ENCODE measurements at regions not wholly inside any gene's neighbourhood (a gene's known extent, or its start where the extent isn't known, plus 50 kb on each side); places are given as distances from the start of the nearest gene placed in this dataset.

DNA sequence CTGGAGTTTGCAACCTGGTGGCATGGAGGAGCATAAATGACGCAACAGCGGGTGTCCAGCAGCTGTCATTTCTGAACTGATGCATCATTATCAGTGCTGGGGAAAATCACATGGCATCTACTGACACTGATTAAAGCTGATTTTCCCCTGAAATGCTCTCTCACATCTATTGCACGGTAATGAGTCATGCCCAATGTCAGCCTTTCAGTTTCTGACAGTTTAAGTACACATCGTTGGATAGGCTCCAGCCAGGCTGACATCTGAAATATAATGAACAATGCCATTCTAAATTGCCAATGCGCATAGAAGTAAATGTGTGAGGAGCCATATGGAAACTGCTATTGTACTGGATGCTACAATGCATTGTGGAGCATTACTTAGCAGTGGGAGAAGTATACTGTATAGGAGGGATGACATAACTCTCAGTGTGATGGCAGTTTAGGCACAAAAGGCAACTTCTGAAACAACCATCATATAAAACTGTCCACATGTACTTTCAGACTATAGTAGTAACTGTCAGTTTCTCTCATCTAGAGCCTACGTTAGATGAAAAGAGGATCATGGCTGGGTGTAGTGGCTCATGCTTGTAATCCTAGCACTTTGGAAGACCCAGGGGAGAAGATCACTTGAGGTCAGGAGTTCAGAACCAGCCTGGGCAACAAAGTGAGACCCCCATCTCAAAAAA is 389.3 kb upstream of the DMAC1 start:
- no peak for DNase-seq (ENCODE audit: low read depth, low spot score)

DNA sequence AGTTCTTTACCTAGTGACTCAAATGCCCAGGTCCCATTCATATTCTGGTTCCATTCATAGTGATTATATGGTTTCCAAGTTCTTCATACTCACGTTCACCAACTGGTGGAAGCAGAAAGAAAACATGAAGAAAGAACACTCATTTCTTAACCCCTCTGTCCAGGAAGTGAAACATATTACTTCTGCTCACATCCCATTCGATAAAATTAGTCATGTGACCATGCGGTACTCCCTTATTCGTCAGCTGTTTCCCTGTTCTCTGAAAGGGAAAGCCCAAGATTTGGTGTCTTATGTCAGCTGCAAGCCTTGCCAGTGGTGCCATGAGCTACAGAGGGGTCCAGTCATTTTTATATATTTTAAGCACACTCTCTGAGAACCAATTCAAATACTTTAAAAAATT is 387.0 kb upstream of the DMAC1 start:
- no peak for DNase-seq (ENCODE audit: low read depth, low spot score)

DNA sequence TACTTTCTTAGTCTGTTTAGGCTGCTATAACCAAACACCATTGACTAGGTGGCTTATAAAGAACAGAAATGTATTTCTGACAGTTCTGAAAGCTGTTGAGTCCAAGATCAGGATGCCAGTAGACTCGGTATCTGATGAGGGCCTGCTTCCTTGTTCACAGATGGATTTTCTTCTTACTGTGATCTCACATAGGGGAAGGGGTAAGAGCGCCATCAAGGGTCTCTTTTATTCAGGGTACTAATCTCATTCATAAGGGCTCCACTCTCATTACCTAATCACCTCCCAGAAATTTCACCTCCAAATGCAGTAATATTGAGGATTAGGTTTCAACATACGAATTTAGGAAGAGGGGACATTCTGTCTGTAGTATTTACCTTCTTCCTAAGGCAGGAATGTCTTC is 384.0 kb upstream of the DMAC1 start:
- DNase-seq (ENCODE audit: low read depth, low spot score) = no peak

DNA sequence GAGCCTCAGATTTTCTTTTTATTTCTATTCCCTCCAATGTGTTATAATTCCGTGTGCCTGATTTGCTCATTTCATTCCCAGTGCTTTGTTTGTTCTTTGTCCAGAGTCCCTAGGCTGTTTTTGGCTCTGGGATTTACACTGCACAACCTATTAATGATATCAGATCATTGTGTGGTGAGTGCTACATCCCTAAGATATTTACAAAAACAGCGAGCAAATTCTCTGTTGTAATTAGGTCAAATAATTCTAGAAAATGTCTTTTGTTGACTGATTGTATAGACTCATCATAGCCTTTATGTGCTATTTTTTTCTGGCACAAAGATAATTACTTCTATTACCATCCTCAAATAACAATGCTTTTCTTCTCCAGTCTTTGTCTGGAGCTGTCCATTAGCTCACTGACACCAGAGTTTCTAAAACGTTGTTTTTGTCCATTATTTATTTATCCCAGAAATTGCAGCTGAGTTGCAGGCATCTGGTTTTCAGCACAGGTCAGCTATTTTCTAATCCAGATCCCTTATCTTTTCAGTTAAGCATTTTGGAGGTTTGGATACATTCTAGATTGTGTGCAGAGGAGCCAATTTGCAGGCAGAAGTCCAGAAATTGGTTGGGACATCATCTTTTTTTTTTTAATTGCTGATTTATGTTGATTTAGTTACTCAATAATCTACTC is 379.9 kb upstream of the DMAC1 start:
- DNase-seq (ENCODE audit: low read depth, low spot score) = no peak

DNA sequence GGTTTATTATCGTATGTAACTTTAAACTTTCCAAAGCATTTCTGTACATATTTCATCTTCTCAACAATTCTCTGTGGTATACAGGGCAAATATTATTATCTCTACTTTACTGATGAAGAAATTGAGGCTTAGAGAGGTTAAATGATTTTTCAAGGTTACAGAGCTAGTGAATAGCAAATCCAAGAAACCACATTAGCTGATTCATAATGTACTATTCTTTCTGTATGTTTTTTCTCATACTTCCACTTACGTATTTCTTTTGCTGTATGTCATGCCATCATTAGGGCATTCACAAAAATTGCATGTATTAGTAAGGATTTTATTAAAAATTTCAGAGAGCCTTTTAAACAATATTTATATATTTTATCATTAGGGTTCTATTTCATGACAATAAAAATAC is 372.4 kb upstream of the DMAC1 start:
- no peak for DNase-seq (ENCODE audit: low read depth, low spot score)

DNA sequence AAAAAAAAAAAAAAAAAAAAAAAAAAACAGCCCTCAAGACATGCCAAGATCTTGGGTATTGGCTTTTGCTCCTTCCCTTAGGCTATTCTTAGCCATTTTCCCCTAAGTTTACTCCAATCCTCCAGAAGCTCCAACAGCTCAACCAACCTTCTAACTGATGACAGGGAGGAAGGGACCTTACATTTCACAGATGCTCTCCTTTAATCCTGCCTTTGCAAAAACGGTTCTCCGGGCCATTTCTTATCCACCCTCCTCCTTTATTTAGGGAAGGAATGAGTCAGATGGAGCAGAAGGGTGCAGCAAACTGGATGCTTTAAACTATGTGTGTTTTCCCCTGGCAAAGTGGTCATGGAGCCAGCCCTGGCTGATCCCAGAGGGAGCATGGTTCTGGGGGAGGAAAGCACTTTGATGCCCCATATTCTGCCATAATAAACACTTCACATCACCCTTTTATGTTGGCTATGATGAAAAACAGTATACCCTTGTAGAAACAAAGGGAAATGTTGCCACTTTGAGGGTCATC is 369.4 kb upstream of the DMAC1 start:
- DNase-seq (ENCODE audit: low read depth, low spot score) = peak; percentile 12

DNA sequence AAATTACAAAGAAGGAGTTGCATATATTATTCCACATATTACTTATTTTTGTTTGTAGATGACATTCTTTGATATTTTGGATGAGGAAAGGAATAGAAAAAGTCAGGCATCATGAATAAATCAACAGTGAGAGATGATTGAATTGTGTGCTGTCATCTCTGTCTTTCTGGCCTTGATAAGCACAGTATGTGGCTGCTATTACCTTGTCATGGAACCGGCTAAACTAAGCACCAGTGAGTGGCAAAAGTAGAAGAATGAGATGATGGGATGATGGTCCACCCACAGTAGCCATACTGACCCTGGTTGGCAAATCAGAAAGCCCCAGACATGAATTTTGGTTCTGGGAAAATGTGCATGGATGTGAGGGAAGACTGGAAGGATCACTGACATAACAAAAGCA is 361.2 kb upstream of the DMAC1 start:
- DNase-seq (ENCODE audit: low read depth, low spot score) = no peak

DNA sequence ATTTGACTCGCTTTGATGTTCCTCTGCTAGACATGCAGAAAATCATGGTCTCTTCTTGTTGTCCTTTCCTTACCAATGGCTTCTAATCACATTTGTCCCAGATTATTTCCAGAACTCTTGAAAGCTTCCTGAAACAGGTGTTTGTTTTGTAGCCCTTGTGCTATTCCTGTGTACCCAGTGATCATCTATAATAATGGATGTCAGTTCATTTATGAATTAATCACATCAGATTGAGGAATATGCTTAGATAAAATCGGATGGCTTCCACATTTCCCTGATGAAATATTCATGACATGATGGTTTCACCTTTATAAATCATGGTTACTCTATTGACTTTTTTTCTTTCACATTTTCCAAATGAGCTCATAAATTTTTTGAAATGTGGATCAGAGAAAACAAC is 359.0 kb upstream of the DMAC1 start:
- DNase-seq (ENCODE audit: low read depth, low spot score) = no peak

DNA sequence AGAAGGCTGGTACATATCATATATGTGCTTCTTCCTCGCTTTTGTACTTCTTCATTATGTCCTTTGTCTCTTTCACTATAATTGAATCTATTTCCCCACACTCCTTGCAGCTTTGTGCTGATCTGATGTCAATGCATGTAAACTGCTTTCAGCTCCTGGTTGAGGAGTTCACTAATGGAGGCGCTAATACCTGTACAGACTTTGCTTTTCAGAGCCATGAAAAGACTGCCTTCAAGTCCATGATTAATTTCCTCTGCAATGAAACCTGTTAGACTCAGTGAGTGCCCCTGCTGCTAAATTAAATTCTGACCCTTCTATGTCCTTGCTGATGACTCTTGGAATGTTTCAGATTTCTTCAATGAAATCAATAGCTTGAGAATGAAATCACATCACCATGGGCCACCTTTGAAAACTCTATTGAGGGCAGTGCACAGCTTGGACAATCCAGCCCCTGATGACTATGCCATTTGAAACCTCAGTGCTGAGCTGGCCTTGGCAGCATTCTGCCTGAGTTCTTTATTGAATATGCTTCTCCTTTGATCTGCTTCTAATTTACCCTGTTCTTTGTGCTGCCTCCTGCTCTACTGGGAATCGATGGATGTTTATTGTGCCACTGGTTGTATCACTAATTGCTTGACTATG is 358.2 kb upstream of the DMAC1 start:
- DNase-seq (ENCODE audit: low read depth, low spot score) = no peak

DNA sequence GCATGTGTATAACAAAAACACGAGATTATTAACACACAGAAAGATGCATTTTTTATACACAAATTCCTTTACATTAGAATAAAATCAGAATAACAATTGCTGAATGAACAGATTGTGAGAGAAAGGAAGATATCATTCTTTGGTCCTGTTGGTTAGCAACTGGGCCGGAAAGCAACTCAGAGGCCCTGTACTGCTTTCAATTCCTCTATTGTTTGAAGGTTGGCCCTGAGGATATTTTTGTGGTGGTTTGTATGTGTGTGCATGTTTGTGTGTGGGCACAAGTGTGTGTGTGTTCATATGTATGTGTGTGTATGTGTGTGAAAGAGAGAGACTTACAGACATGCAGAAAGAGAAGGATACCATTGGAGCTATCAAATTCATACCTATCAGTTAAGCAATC is 356.8 kb upstream of the DMAC1 start:
- no peak for DNase-seq (ENCODE audit: low read depth, low spot score)

DNA sequence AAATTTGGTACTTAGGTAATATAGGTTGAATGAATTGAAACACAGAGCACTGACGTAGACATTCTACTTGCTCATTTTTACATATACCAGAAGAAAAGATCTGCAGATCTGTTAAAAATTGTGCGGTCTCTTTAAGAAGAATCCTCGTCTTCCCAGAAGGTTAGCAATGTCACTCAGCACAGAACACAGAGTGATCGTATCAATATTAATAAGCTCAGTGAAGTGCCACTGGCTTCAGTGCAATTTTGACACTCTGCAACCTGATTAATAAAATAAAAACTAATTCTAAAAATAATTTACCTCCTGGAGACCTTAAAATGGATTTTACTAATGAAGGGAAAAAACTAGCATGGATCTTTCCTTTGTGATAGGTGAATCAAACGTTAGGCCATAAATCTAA is 356.1 kb upstream of the DMAC1 start:
- DNase-seq (ENCODE audit: low read depth, low spot score) = no peak

DNA sequence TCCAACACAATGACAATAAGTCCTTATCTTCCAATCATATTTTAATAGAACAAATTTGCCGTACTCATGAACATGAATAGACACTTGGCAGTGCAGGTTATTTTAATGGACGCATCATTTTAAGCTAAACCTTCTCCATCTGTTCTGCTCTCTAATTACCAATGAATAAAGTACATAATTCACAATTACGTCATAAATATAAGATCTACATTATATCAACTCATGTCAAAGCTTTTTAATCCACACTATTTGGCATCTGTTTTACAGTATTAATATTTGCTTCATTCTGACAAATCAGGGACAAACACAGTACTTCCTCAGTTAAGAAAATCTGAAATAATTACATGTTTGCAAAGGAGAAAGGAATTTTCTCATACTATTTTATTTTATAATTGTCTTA is 344.1 kb upstream of the DMAC1 start:
- DNase-seq (ENCODE audit: low read depth, low spot score) = no peak

DNA sequence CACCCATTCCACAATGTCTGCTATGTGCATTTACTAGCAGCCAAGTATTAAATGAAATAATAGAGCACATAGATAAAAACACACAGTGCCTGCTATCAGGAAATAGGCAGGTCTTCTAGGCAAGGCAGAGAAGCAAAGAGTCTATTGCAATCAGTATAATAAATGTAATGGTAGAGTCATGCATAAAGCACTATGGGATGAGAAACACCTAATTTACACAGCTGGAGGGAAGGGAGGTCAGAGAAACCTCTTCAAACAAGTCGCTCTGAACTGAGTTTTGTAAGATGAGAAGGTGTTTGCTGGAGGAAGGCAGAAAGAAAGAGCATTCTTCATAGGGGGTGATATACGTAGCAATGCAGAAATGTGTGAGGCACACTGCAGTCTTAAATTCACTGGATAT is 341.0 kb upstream of the DMAC1 start:
- DNase-seq (ENCODE audit: low read depth, low spot score) = no peak

DNA sequence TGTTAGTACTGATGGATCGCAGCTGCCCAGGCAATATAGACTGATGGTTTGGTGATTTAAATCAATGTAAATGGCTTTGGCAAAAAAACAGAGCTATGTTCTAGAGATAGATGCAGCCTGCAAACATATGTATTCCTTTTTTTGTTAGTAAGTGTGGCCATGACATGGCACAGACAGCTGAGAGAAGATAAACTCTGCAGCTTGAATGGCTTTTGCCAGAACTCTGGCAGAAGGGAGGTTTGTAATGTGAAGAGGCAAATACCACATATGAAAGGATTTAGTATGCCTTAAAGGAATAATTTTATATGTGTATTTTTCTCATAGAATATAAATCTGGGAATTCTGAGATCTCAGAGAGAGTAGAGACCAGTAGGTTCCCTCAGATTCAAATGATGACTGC is 340.2 kb upstream of the DMAC1 start:
- DNase-seq (ENCODE audit: low read depth, low spot score) = no peak

DNA sequence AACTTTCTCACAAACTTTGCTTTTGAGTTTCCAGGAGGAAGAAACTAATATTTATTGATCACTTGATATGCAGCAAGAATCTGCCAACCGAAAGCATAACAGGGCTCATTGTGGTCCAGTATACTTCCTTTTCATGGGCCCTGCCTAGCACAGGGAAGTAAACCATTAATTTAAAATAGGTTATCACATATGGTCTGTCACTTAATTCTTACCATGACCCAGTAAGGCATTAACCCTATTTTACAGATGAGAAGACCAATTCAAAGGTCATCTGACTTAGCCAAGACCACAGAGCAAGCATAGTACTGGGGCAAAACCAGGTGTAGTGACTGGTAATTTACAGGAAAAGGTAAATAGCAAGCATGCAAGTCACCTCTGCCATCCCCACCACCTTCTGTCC is 336.9 kb upstream of the DMAC1 start:
- no peak for DNase-seq (ENCODE audit: low read depth, low spot score)

DNA sequence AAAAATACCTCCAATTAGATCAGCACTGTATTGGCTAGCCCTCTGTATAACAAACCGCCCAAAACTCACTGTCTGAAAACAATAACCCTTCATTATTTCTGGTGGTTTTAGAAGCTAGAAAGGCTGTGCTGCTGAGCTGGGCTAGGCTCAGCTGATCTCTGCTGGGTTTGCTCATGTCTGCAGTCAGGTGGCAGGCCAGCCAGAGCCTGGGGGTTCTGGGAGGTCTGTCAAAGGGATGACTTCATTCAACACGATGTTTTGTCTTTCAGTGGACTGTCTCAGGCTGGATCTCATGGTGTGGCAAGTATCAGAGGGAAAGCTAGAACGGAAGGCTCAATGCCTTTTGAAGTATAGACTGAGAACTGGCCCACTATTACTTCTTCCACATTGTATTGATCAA is 335.1 kb upstream of the DMAC1 start:
- no peak for DNase-seq (ENCODE audit: low read depth, low spot score)

DNA sequence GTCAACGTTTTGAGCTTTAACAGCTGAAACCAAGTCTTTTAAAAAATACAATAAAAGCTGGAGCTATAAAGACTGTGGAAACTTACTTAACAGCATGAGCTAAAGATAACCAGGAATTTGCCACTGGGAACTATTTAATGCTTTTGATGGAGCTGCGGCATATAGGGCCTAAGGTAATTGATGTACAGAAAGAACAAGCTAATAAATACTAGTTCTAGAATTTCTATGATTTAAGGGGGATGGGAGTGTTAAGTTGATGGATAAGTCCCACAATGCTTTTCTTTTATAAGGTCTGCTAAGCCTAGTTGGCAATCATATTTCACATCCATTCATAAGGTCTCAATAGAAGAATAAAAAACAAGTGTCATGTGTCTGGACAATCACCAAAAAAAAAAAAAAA is 334.0 kb upstream of the DMAC1 start:
- DNase-seq (ENCODE audit: low read depth, low spot score) = no peak

DNA sequence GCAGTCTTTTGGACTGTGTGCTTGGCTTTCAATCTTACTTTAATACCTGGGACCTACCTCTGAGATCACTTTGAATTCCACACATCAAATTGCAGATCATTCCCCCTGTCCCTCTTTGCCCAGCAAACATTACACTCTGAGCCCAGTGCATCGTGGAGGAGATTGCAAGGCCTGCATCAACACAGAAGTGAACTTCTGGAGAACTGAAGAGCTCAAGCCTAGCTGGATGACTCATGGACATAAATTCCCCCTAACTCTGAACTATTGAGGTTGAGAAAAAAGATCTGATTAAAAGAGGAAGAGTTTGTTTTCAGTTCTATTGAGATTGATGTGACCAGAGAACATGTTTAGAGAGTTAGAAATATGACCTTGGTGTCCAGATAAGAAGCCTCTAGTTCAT is 316.0 kb upstream of the DMAC1 start:
- DNase-seq (ENCODE audit: low read depth, low spot score) = no peak

DNA sequence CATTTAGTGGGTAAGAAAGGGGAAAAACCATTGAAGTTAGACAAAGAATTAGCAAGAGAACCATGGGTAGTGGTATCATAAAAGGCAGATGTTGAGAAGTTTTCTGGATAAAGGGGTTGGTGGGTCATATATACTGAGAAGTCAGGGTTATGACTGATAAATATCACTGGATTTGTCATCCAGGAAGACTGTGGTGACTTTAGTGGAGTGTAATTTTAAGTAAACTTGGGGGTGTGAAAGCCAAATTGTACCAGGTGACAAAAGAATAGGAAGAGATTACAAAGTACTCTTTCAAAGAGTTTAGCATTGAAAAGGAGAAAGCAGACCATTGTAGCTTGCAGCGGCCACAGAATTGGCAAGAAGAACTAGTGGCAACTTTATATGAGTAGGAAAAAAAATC is 315.2 kb upstream of the DMAC1 start:
- DNase-seq (ENCODE audit: low read depth, low spot score) = no peak

DNA sequence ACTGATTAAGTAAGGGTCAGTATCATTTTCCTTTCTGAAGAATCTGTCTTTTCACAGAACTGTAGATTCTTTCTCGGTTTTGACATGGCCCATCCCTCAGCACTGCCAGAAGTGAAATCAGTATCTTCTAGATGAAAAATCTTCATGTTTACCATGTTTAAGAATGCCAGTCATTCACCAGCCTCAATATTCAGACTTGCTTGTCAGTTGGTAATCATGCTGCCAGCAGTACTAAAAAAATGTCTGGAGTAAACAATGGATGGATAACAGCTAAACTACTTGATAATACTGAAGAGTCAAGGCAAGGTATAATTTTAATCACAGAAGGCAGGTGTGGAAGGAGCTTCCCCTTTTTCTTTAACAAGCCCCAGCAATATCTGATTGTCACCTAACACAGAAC is 306.8 kb upstream of the DMAC1 start:
- no peak for DNase-seq (ENCODE audit: low read depth, low spot score)

DNA sequence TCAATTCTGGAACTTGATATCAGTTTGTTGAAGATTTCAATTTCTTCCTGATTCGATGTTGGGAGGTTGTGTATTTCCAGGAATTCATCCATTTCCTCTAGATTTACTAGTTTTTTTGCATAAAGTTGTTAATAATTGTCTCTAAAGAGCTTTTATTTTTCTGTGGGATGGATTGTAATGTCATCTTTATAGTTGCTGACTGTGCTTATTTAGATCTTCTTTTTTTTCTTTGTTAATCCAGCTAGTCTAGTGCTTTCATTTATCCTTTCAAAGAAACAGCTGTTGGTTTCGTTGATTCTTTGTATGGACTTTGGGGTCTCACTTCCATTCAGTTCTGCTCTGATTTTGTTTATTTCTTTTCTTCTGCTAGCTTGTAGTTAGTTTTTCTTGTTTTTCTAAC is 302.0 kb upstream of the DMAC1 start:
- no peak for DNase-seq (ENCODE audit: low read depth, low spot score)

DNA sequence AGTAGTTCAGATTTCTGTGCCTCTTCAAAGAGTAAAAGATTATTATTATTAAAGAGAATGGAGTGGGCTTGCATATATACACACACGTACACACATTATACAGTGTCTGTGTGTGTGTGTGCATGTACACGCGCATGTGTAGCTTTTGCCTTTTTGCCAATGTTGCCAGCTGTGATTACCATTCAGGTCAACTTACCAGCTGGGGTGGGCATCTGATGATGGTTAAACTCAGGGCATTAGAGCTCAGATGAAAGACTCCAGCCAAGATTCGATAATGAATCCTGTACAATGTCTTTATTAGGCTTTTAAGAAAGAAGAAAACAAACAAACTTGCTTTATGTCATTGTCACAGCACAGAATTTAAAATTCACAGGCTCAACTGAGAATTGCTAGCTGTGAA is 296.5 kb upstream of the DMAC1 start:
- DNase-seq (ENCODE audit: low read depth, low spot score) = no peak

DNA sequence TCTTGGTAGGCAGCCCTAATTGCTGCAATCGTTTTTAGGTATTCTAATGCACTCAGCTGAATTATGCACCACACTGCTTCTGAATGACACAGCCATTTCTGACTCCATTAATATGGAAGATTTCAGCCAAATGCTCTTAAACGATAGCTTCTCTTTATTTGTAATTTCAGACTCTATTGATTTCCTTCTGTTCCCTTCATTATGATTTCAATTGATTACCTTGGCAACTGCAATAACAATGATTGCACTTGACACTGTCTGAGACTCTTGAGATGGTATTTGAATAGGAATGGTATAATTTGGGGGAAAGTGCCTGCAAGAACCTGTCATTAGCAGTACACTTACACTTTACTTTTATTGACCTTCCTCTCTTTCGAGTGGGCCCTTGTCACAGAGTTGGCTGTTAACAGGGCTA is 296.1 kb upstream of the DMAC1 start:
- no peak for DNase-seq (ENCODE audit: low read depth, low spot score)
